Mammary epithelial cell (primary cell): ENCODE measurements at regions not wholly inside any gene's neighbourhood (a gene's known extent, or its start where the extent isn't known, plus 50 kb on each side); places are given as distances from the start of the nearest gene placed in this dataset.

Experiments
- CTCF ChIP-seq, 2 donors: IDR thresholded peaks in 1 of 2; conservative IDR thresholded peaks in 1 of 2; 2 replicates each; pipeline ENCODE4 v1.5.1; 2011 to 2012; ENCODE audit warnings: inconsistent platforms in 2 of 2, low read length in 2 of 2, mild to moderate bottlenecking in 2 of 2, control low read depth in 1 of 2, low read depth in 1 of 2; ENCODE audit not compliant: insufficient read depth in 1 of 2; ENCODE audit errors: extremely low read depth in 1 of 2
- EZH2 ChIP-seq: IDR thresholded peaks from 2 replicates; pipeline ENCODE4 v1.6.1; 2012; ENCODE audit warnings: low read length, inconsistent platforms, borderline replicate concordance

DNA sequence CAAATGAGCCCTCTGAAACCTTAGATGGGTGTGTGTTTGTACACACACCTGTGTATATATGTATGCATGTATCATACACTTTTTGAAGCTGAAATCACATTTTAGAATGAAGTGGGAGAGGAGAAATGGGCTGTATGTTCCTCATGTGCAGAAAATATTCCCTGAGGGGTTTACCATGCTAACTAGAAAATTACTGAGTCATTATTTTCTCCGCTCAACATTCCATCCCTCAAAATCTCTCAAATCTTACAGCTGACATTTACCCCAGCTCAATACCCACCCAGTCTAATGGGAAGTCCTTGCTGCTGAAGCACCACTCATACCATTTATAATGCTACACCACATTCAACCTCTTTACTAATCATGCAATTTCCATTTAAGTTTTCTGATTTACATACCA is 138.6 kb downstream of the P2RY1 start:
- TF ChIP-seq CTCF (conservative IDR thresholded peaks at IDR 0.05 in 1 of 2, IDR thresholded peaks at IDR 0.05 in 1 of 2; ENCODE audit: extremely low read depth in 1 of 2, insufficient read depth in 1 of 2, low read depth in 1 of 2, low read length in 2 of 2) (no peak), EZH2 (no peak)
